Heart right ventricle (tissue), 16 donors: ENCODE measurements at regions not wholly inside any gene's neighbourhood (a gene's known extent, or its start where the extent isn't known, plus 50 kb on each side); places are given as distances from the start of the nearest gene placed in this dataset.

Experiments used
- ATAC-seq, 8 donors: fragments of 200-7000 bp; cut with Tn5 transposase; one replicate each; pipeline ENCODE4 v1.9.1; 2020; ENCODE audit warnings: mild to moderate bottlenecking in 8 of 8, moderate library complexity in 8 of 8, moderate number of reproducible peaks in 1 of 8
- DNase-seq, 2 donors: peaks; one replicate each; pipeline ENCODE4 v3.0.0-alpha.2; 2020
- H3K27ac ChIP-seq, 10 donors: fragments of 200-600 bp; sonication (generic) in 2 of 10; one replicate each; pipeline versions ENCODE4 v1.5.0 to v1.8.0; 2020 to 2022; ENCODE audit warnings: mild to moderate bottlenecking in 3 of 10
- H3K27me3 ChIP-seq, 7 donors: fragments of 200-600 bp; one replicate each; pipeline ENCODE4 v1.8.0; 2021 to 2022; ENCODE audit warnings: mild to moderate bottlenecking in 2 of 7
- H3K36me3 ChIP-seq, 9 donors: fragments of 200-600 bp; sonication (generic) in 1 of 9; one replicate each; pipeline versions ENCODE4 v1.5.0 to v1.8.0; 2020 to 2022; ENCODE audit warnings: mild to moderate bottlenecking in 2 of 9
- H3K4me1 ChIP-seq, 9 donors: fragments of 200-600 bp; sonication (generic) in 1 of 9; one replicate each; pipeline versions ENCODE4 v1.5.0 to v1.8.0; 2020 to 2022; ENCODE audit warnings: mild to moderate bottlenecking in 4 of 9
- H3K4me3 ChIP-seq, 10 donors: fragments of 200-600 bp; sonication (generic) in 2 of 10; one replicate each; pipeline versions ENCODE4 v1.5.0 to v1.8.0; 2020 to 2022; ENCODE audit warnings: mild to moderate bottlenecking in 7 of 10, moderate library complexity in 2 of 10
- H3K9me3 ChIP-seq, 11 donors: fragments of 200-600 bp in 10 of 11; sonication (generic) in 2 of 11; one replicate each; pipeline versions ENCODE4 v1.5.0 to v1.8.0; 2013 to 2022; ENCODE audit warnings: mild to moderate bottlenecking in 2 of 11, control low read depth in 1 of 11, moderate library complexity in 1 of 11
- WGBS, 2 donors: extraction: QIAGEN DNeasy Blood & Tissue Kit; methylation state at CpG; one replicate each; pipeline ENCODE4 v1.1.7; 2013; ENCODE audit warnings: inconsistent platforms in 1 of 2; 5-methylcytosine and 5-hydroxymethylcytosine counted together
- intact Hi-C, 10 donors: fragments of 100-400 bp; cut with DNase I; formaldehyde crosslinking; loops; one replicate each; pipeline versions ENCODE4 v1.11.1 to v1.14.2; 2022
- TF ChIP-seq, protein P1 (sequence below), 9 donors: fragments of 200-600 bp; sonication (generic) in 2 of 9; IDR thresholded peaks; one replicate each; pipeline versions ENCODE4 v1.5.0 to v1.8.0; 2021 to 2022; ENCODE audit warnings: antibody characterized with exemption in 9 of 9, mild to moderate bottlenecking in 5 of 9, moderate library complexity in 1 of 9
- donor health status: Arrhythmogenic right ventricular cardiomyopathy.
- donor health status: ischemic (EF 13 %, LVEDD 7.1; RV severe dilation, severe dysfunction).
- donor health status: healthy with polysubstance abuse.
- donor health status: DM: no; HTN: yes; CAD: no.
- donor health status: DM: no; HTN: no; CAD: no.
- donor health status: ischemic (EF 25% LVEDD 6.9; RV normal size, moderate dysfunction).
- donor health status: ischemic (EF 25% LVEDD 5.7; RV mildly dilated, moderate dysfunction).
- donor health status: healthy.
- donor health status: DM: yes; HTN: yes; CAD: no.
- donor health status: Ischemic cardiomyopathy.
- donor health status: ischemic (EF 35%, LVEDD 5.7; RV mildly dilated, moderate dysfunction).
- donor health status: nonischemic (EF 11% LVEDD 7.7; RV severe dilation, severe dysfunction).
- donor health status: DM: yes; HTN: yes; CAD: no.
- donor health status: PGD.
- donor health status: ischemic (EF 29% LVEDD 5.4; RV normal size, mild dysfunction).
- donor health status: nonischemic (EF 23%, LVEDD 6.1; RV moderate dilation, normal function).

GRCh38 chr1:221604948-221605347 is 136.9 kb downstream of the DUSP10 start:
- H3K27me3 ChIP-seq: no peaks in the 10 kb centered on the region
- H3K9me3 ChIP-seq: no peaks in the 10 kb centered on the region
- H3K4me3 ChIP-seq: no peak overlapping the region
- DNase-seq (no peak), ATAC-seq (no peak)
- H3K36me3 ChIP-seq: no peaks in the 10 kb centered on the region
- H3K4me1 ChIP-seq: no peaks in the 10 kb centered on the region
- TF ChIP-seq, protein P1, sequence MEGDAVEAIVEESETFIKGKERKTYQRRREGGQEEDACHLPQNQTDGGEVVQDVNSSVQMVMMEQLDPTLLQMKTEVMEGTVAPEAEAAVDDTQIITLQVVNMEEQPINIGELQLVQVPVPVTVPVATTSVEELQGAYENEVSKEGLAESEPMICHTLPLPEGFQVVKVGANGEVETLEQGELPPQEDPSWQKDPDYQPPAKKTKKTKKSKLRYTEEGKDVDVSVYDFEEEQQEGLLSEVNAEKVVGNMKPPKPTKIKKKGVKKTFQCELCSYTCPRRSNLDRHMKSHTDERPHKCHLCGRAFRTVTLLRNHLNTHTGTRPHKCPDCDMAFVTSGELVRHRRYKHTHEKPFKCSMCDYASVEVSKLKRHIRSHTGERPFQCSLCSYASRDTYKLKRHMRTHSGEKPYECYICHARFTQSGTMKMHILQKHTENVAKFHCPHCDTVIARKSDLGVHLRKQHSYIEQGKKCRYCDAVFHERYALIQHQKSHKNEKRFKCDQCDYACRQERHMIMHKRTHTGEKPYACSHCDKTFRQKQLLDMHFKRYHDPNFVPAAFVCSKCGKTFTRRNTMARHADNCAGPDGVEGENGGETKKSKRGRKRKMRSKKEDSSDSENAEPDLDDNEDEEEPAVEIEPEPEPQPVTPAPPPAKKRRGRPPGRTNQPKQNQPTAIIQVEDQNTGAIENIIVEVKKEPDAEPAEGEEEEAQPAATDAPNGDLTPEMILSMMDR (IDR thresholded peaks at IDR 0.05): no peak
- H3K27ac ChIP-seq: no peak overlapping the region
- intact Hi-C loops: no loop called here

GRCh38 chr1:221605569-221605968 is 136.3 kb downstream of the DUSP10 start:
- no peak for ATAC-seq

DNA sequence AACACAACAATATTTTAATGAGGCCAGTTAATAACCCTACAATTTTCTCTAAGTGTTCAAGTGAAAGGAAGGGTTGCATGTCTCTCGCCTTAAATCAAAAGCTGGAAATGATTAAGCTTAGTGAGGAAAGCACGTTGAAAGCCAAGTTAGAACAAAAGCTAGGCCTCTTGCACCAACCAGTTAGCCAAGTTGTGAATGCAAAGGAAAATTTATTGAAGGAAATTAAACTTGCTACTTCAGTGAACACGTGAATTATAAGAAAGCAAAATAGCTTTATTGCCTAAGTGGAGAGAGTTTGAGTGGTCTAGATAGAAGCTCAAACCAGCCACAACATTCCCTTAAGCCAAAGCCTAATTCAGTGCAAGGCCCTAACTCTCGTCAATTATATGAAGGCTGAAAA is 135.6 kb downstream of the DUSP10 start:
- no peak for ATAC-seq

More at GRCh38 chr1:221605569-221605968, 136.3 kb downstream of the DUSP10 start:
- intact Hi-C loops: no loop called here
- WGBS, 2 donors: 79 to 89% methylated on average over 1 of the region's 1 CpG
- H3K27me3 ChIP-seq: no peaks in the 10 kb centered on the region
- H3K36me3 ChIP-seq: no peaks in the 10 kb centered on the region
- H3K9me3 ChIP-seq: no peaks in the 10 kb centered on the region
- no peak overlapping the region for H3K27ac ChIP-seq
- no peak overlapping the region for H3K4me3 ChIP-seq
- no peaks in the 10 kb centered on the region for H3K4me1 ChIP-seq
- no peak for DNase-seq
- TF ChIP-seq, protein P1 (IDR thresholded peaks at IDR 0.05): no peak

GRCh38 chr1:221608835-221609320 is 133.0 kb downstream of the DUSP10 start:
- Histone ChIP-seq H3K27me3 (no peaks in the 10 kb centered on the region), H3K4me3 (no peak overlapping the region), H3K36me3 (no peaks in the 10 kb centered on the region), H3K4me1 (peaks cover 0 to 12% (median 11%) of the 10 kb centered on the region in 9 donors), H3K9me3 (no peaks in the 10 kb centered on the region), H3K27ac (no peak overlapping the region)
- TF ChIP-seq, protein P1 (IDR thresholded peaks at IDR 0.05): no peak
- DNase-seq (no peak), ATAC-seq (no peak)
- intact Hi-C loops: no loop called here

More for the DNA sequence above, 135.6 kb downstream of the DUSP10 start:
- H3K4me3 ChIP-seq: no peak overlapping the region
- intact Hi-C loops: no loop called here
- 80 to 89% methylated on average over 4 of the region's 4 CpGs for WGBS, 2 donors
- no peaks in the 10 kb centered on the region for H3K9me3 ChIP-seq
- H3K27ac ChIP-seq: no peak overlapping the region
- no peak for DNase-seq
- no peaks in the 10 kb centered on the region for H3K27me3 ChIP-seq
- no peaks in the 10 kb centered on the region for H3K4me1 ChIP-seq
- TF ChIP-seq, protein P1 (IDR thresholded peaks at IDR 0.05): no peak
- no peaks in the 10 kb centered on the region for H3K36me3 ChIP-seq
